Kidney epithelial cell (primary cell): ENCODE measurements at regions not wholly inside any gene's neighbourhood (a gene's known extent, or its start where the extent isn't known, plus 50 kb on each side); places are given as distances from the start of the nearest gene placed in this dataset.

Experiments
- DNase-seq: peaks from one replicate; pipeline ENCODE4 v3.0.0-alpha.2; 2010; ENCODE audit warnings: low read depth
- H3K27me3 ChIP-seq: 2 replicates; pipeline ENCODE4 v1.6.0; 2011; ENCODE audit warnings: low read length; ENCODE audit not compliant: control insufficient read depth, insufficient read depth
- H3K36me3 ChIP-seq: 2 replicates; pipeline ENCODE4 v1.5.1; 2011; ENCODE audit warnings: low read length; ENCODE audit not compliant: control insufficient read depth, insufficient read depth
- H3K4me3 ChIP-seq: 2 replicates; pipeline ENCODE4 v1.5.1; 2011; ENCODE audit warnings: low read depth, mild to moderate bottlenecking, control low read depth, low read length
- CTCF ChIP-seq: IDR thresholded peaks from 2 replicates; pipeline ENCODE4 v1.5.1; 2011; ENCODE audit warnings: mild to moderate bottlenecking, moderate library complexity, low read length, control low read depth, inconsistent platforms; ENCODE audit not compliant: insufficient read depth, poor library complexity, severe bottlenecking

- H3K27me3 ChIP-seq = peaks cover 4% of the 10 kb centered on the region
- no peak for DNase-seq
- H3K4me3 ChIP-seq = no peak overlapping the region
- no peaks in the 10 kb centered on the region for H3K36me3 ChIP-seq
- no peak for TF ChIP-seq CTCF
Measured at GRCh38 chr2:10221443-10221842, 81.3 kb upstream of the HPCAL1 start.

- DNase-seq = no peak
- peaks cover 5% of the 10 kb centered on the region for H3K27me3 ChIP-seq
- no peaks in the 10 kb centered on the region for H3K36me3 ChIP-seq
- H3K4me3 ChIP-seq = no peak overlapping the region
- no peak for TF ChIP-seq CTCF
Measured at GRCh38 chr2:10221976-10222870, 80.5 kb upstream of the HPCAL1 start.

GRCh38 chr2:10223471-10223870 is 79.2 kb upstream of the HPCAL1 start:
- Histone ChIP-seq H3K27me3 (peaks cover 5% of the 10 kb centered on the region), H3K36me3 (no peaks in the 10 kb centered on the region), H3K4me3 (no peak overlapping the region)
- no peak for TF ChIP-seq CTCF
- no peak for DNase-seq

- no peak overlapping the region for H3K4me3 ChIP-seq
- TF ChIP-seq CTCF = no peak
- H3K27me3 ChIP-seq = peaks cover 5% of the 10 kb centered on the region
- DNase-seq = no peak
- no peaks in the 10 kb centered on the region for H3K36me3 ChIP-seq
Measured at GRCh38 chr2:10223932-10224720, 78.6 kb upstream of the HPCAL1 start.

- no peak for TF ChIP-seq CTCF
- DNase-seq = no peak
- Histone ChIP-seq H3K4me3 (no peak overlapping the region), H3K36me3 (no peaks in the 10 kb centered on the region), H3K27me3 (peaks cover 5% of the 10 kb centered on the region)
Measured at GRCh38 chr2:10224734-10225133, 78.0 kb upstream of the HPCAL1 start.
